ENCODE measurements at regions not wholly inside any gene's neighbourhood (a gene's known extent, or its start where the extent isn't known, plus 50 kb on each side); places are given as distances from the start of the nearest gene placed in this dataset.

DNA sequence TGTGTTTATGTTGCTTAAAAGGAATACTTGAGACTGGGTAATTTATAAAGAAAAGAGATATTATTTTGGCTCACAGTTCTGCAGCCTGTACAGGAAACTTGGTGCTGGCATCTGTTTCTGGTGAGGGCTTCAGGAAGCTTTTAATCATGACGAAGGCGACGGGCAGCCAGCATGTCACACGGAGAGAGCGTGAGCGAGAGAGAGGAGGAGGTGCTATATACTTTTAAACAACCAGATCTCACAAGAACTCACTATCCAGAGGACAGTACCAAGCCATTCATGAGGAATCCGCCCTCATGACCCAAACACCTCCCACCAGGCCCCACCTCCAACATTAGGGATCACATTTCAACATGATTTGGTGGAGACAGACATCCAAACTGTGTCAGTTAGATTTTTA lies 163.4 kb upstream of the TSC22D1 start:
- H3K27me3 ChIP-seq (ENCODE audit: control insufficient read depth in 2 of 2, insufficient read depth in 2 of 2, low read length in 2 of 2), result no peaks in the 10 kb centered on the region
- H4K20me1 ChIP-seq (replicated peaks; ENCODE audit: control insufficient read depth, insufficient read depth, low read length), result no peaks in the 10 kb centered on the region
- ATAC-seq (no peak), DNase-seq (ENCODE audit: extremely low read depth in 1 of 4, low spot score in 3 of 4) (no peak), FAIRE-seq (no peak)
- no peak overlapping the region for H3K4me3 ChIP-seq
- in situ Hi-C loops (cut with MboI) (no loop called here), intact Hi-C loops (cut with micrococcal nuclease) (no loop called here)
- H3K27ac ChIP-seq (ENCODE audit: extremely low read depth, low read depth, low read length), result no peak overlapping the region
- H3K36me3 ChIP-seq (ENCODE audit: control insufficient read depth, insufficient read depth, low read length), result no peaks in the 10 kb centered on the region
- ChIA-PET POLR2A (no interaction called here), CTCF (ENCODE audit: low intra/inter-chr PET ratio) (no interaction called here)
- H3K79me2 ChIP-seq (ENCODE audit: control insufficient read depth, insufficient read depth, low read length), result no peaks in the 10 kb centered on the region
- no peaks in the 10 kb centered on the region for H3K4me1 ChIP-seq (replicated peaks in 1 of 2; ENCODE audit: control insufficient read depth in 2 of 2, insufficient read depth in 2 of 2, low read length in 2 of 2)
- no peak overlapping the region for H3K4me2 ChIP-seq (ENCODE audit: insufficient read depth, low read length)
- no peak overlapping the region for H2AFZ ChIP-seq (ENCODE audit: low read depth, low read length)
- H3K9me3 ChIP-seq (replicated peaks; ENCODE audit: control insufficient read depth, insufficient read depth, low read depth, low read length), result no peaks in the 10 kb centered on the region
- H3K9ac ChIP-seq (ENCODE audit: insufficient read depth in 1 of 2, low read depth in 2 of 2, low read length in 2 of 2), result no peak overlapping the region
- H3K9me1 ChIP-seq (ENCODE audit: control insufficient read depth, insufficient read depth, low read length), result no peaks in the 10 kb centered on the region
- BruUV-seq (replicated peaks), result no TSS peak
- WGBS (ENCODE audit: insufficient coverage, low coverage, missing lambda C conversion rate), result 9% methylated on average over 7 of the region's 7 CpGs
- TF ChIP-seq NR4A1 (CRISPR knock-in tag; IDR thresholded peaks at IDR 0.05) (no peak), NR4A1 (tag; IDR thresholded peaks at IDR 0.05) (no peak), ZNF134 (CRISPR knock-in tag; conservative IDR thresholded peaks at IDR 0.05) (no peak), HDAC8 (tag; IDR thresholded peaks at IDR 0.05) (no peak), ZNF239 (CRISPR knock-in tag; IDR thresholded peaks at IDR 0.05) (no peak), TGIF2 (CRISPR knock-in tag; IDR thresholded peaks at IDR 0.05) (no peak), U2AF2 (optimal IDR thresholded peaks at IDR 0.05; ENCODE audit: low read depth, low read length) (no peak), NR2C2 (CRISPR knock-in tag; IDR thresholded peaks at IDR 0.05) (no peak), NR2C2 (tag; IDR thresholded peaks at IDR 0.05) (no peak), CREM (IDR thresholded peaks at IDR 0.05; ENCODE audit: low read depth) (no peak), ZFP30 (CRISPR knock-in tag; IDR thresholded peaks at IDR 0.05; ENCODE audit: borderline replicate concordance) (no peak), NFATC3 (IDR thresholded peaks at IDR 0.05) (no peak), ZNF507 (tag; conservative IDR thresholded peaks at IDR 0.05) (no peak), ETS2 (tag; IDR thresholded peaks at IDR 0.05; ENCODE audit: borderline replicate concordance, poor library complexity, severe bottlenecking) (no peak), HDAC3 (IDR thresholded peaks at IDR 0.05; ENCODE audit: borderline replicate concordance, partially characterized antibody) (no peak), LCOR (CRISPR knock-in tag; IDR thresholded peaks at IDR 0.05) (no peak), RAD21 (CRISPR knock-in tag; conservative IDR thresholded peaks at IDR 0.05 in 1 of 2, IDR thresholded peaks at IDR 0.05 in 1 of 2) (no peak), STAT5B (CRISPR knock-in tag; IDR thresholded peaks at IDR 0.05) (no peak)
- TF ChIP-seq, protein P1, sequence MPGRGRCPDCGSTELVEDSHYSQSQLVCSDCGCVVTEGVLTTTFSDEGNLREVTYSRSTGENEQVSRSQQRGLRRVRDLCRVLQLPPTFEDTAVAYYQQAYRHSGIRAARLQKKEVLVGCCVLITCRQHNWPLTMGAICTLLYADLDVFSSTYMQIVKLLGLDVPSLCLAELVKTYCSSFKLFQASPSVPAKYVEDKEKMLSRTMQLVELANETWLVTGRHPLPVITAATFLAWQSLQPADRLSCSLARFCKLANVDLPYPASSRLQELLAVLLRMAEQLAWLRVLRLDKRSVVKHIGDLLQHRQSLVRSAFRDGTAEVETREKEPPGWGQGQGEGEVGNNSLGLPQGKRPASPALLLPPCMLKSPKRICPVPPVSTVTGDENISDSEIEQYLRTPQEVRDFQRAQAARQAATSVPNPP (IDR thresholded peaks at IDR 0.05; ENCODE audit: borderline replicate concordance, insufficient read depth, insufficient read length), result no peak
- TF ChIP-seq, protein P2, sequence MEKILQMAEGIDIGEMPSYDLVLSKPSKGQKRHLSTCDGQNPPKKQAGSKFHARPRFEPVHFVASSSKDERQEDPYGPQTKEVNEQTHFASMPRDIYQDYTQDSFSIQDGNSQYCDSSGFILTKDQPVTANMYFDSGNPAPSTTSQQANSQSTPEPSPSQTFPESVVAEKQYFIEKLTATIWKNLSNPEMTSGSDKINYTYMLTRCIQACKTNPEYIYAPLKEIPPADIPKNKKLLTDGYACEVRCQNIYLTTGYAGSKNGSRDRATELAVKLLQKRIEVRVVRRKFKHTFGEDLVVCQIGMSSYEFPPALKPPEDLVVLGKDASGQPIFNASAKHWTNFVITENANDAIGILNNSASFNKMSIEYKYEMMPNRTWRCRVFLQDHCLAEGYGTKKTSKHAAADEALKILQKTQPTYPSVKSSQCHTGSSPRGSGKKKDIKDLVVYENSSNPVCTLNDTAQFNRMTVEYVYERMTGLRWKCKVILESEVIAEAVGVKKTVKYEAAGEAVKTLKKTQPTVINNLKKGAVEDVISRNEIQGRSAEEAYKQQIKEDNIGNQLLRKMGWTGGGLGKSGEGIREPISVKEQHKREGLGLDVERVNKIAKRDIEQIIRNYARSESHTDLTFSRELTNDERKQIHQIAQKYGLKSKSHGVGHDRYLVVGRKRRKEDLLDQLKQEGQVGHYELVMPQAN (IDR thresholded peaks at IDR 0.05; ENCODE audit: borderline replicate concordance), result no peak
- TF ChIP-seq, protein P3, sequence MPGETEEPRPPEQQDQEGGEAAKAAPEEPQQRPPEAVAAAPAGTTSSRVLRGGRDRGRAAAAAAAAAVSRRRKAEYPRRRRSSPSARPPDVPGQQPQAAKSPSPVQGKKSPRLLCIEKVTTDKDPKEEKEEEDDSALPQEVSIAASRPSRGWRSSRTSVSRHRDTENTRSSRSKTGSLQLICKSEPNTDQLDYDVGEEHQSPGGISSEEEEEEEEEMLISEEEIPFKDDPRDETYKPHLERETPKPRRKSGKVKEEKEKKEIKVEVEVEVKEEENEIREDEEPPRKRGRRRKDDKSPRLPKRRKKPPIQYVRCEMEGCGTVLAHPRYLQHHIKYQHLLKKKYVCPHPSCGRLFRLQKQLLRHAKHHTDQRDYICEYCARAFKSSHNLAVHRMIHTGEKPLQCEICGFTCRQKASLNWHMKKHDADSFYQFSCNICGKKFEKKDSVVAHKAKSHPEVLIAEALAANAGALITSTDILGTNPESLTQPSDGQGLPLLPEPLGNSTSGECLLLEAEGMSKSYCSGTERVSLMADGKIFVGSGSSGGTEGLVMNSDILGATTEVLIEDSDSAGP (CRISPR knock-in tag; IDR thresholded peaks at IDR 0.05), result no peak
